LNCaP clone FGC (cell line): ENCODE measurements at regions not wholly inside any gene's neighbourhood (a gene's known extent, or its start where the extent isn't known, plus 50 kb on each side); places are given as distances from the start of the nearest gene placed in this dataset.

Source experiments
- DNase-seq: peaks from one replicate; pipeline ENCODE4 v3.0.0-alpha.2; 2011; ENCODE audit warnings: low read depth
- H3K4me3 ChIP-seq: 2 replicates; pipeline ENCODE4 v1.5.1; 2011; ENCODE audit warnings: mild to moderate bottlenecking, low read depth, low read length, control low read depth
- CTCF ChIP-seq: IDR thresholded peaks from 2 replicates; pipeline ENCODE4 v1.5.1; 2012; ENCODE audit warnings: mild to moderate bottlenecking; ENCODE audit not compliant: control insufficient read depth, insufficient read depth; ENCODE audit errors: extremely low read depth

- no peak overlapping the region for H3K4me3 ChIP-seq
- no peak for TF ChIP-seq CTCF
- DNase-seq: no peak
Measured at GRCh38 chr5:116810951-116811350, 236.3 kb upstream of the SEMA6A start.

- H3K4me3 ChIP-seq: no peak overlapping the region
- no peak for TF ChIP-seq CTCF
- no peak for DNase-seq
Measured at GRCh38 chr5:116806836-116807235, 232.2 kb upstream of the SEMA6A start.

GRCh38 chr5:116799401-116799800 lies 224.8 kb upstream of the SEMA6A start:
- DNase-seq: peak; percentile 96
- no peak overlapping the region for H3K4me3 ChIP-seq
- TF ChIP-seq CTCF: no peak

- no peak for DNase-seq
- no peak overlapping the region for H3K4me3 ChIP-seq
- TF ChIP-seq CTCF: no peak
Measured at GRCh38 chr5:116795189-116795588, 220.6 kb upstream of the SEMA6A start.

GRCh38 chr5:116789522-116789921 lies 214.9 kb upstream of the SEMA6A start:
- peak; percentile 79 for DNase-seq
- H3K4me3 ChIP-seq: no peak overlapping the region
- TF ChIP-seq CTCF: no peak

GRCh38 chr5:116788851-116789403 lies 214.3 kb upstream of the SEMA6A start:
- TF ChIP-seq CTCF: no peak
- no peak for DNase-seq

GRCh38 chr5:116787570-116787969 lies 212.9 kb upstream of the SEMA6A start:
- TF ChIP-seq CTCF: no peak

More at GRCh38 chr5:116788851-116789403, 214.3 kb upstream of the SEMA6A start:
- no peak overlapping the region for H3K4me3 ChIP-seq

More at GRCh38 chr5:116787570-116787969, 212.9 kb upstream of the SEMA6A start:
- DNase-seq: no peak
- H3K4me3 ChIP-seq: no peak overlapping the region
